ENCODE measurements at regions not wholly inside any gene's neighbourhood (a gene's known extent, or its start where the extent isn't known, plus 50 kb on each side); places are given as distances from the start of the nearest gene placed in this dataset.

GRCh38 chr6:12395898-12396297 is 105.7 kb downstream of the EDN1 start:
- peaks cover 15% of the 10 kb centered on the region for H3K4me1 Mint-ChIP-seq
- no peaks in the 10 kb centered on the region for H3K36me3 Mint-ChIP-seq (ENCODE audit: low read depth)
- peaks cover 5% of the 10 kb centered on the region for H3K27me3 Mint-ChIP-seq (ENCODE audit: low read depth, poor library complexity)
- H3K4me3 Mint-ChIP-seq: no peak overlapping the region
- peaks cover 9% of the 10 kb centered on the region for H3K9me3 Mint-ChIP-seq
- H3K27ac Mint-ChIP-seq: no peak overlapping the region
- TF ChIP-seq, protein P1, sequence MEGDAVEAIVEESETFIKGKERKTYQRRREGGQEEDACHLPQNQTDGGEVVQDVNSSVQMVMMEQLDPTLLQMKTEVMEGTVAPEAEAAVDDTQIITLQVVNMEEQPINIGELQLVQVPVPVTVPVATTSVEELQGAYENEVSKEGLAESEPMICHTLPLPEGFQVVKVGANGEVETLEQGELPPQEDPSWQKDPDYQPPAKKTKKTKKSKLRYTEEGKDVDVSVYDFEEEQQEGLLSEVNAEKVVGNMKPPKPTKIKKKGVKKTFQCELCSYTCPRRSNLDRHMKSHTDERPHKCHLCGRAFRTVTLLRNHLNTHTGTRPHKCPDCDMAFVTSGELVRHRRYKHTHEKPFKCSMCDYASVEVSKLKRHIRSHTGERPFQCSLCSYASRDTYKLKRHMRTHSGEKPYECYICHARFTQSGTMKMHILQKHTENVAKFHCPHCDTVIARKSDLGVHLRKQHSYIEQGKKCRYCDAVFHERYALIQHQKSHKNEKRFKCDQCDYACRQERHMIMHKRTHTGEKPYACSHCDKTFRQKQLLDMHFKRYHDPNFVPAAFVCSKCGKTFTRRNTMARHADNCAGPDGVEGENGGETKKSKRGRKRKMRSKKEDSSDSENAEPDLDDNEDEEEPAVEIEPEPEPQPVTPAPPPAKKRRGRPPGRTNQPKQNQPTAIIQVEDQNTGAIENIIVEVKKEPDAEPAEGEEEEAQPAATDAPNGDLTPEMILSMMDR (IDR thresholded peaks at IDR 0.05): no peak
- DNase-seq: no peak

DNA sequence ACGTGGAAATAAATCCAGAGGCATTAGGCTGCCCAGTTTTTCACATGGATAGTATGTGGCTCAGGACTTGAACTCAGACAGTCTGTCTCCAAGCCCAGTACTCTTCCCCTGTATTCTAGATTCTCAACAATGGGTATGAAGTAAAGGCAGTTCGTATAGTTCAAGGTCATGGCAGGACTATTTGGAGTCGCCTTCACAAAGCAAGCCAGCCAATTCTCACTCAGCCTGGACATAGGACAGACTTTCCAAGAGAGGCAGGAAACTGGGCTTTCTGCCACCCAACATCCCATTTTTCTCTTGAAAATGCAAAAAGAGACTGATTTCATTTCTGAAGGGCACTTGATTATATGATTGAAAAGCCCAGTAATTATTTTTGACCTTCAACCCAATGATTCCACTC is 111.0 kb downstream of the EDN1 start:
- Mint-ChIP-seq H3K27ac (no peak overlapping the region), H3K36me3 (ENCODE audit: low read depth) (no peaks in the 10 kb centered on the region), H3K9me3 (peaks cover 9% of the 10 kb centered on the region), H3K4me3 (no peak overlapping the region), H3K27me3 (ENCODE audit: low read depth, poor library complexity) (peaks cover 5% of the 10 kb centered on the region), H3K4me1 (no peaks in the 10 kb centered on the region)
- no peak for DNase-seq
- TF ChIP-seq, protein P1 (IDR thresholded peaks at IDR 0.05): no peak

DNA sequence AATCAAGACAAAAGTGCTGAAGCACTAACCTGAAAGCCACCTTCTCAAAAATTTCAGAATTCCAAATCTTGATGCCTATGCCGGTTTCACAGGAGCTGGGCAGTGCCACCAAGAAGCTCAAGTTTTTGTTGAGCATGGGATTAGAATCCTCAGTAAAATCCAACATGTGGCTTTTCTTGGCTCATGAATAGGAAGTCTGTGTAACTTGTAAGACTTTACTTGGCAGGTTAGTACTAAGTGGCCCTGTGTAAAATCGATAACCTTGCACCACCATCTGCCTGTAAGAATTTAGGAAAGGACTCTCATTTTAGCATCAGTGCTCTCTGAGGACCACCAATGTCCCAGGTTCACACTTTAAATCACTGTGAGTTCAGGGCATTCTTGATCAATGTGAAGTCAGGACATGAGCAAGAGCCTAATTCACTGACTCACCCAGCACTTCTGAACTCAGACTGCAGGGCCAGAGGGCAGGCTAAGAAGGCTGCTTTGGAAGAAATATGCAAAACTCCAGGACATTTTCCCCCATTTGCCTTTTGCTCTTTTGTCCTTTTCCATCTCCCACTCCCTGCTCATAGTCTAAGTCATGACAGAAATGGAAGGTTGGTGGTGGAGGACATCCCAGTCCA is 113.2 kb downstream of the EDN1 start:
- Mint-ChIP-seq H3K27me3 (ENCODE audit: low read depth, poor library complexity) (peaks cover 5% of the 10 kb centered on the region), H3K4me3 (no peak overlapping the region), H3K4me1 (no peaks in the 10 kb centered on the region), H3K36me3 (ENCODE audit: low read depth) (no peaks in the 10 kb centered on the region), H3K9me3 (peaks cover 9% of the 10 kb centered on the region), H3K27ac (no peak overlapping the region)
- no peak for DNase-seq
- TF ChIP-seq, protein P1 (IDR thresholded peaks at IDR 0.05): no peak

GRCh38 chr6:12403947-12404647 is 113.9 kb downstream of the EDN1 start:
- Mint-ChIP-seq H3K36me3 (ENCODE audit: low read depth) (no peaks in the 10 kb centered on the region), H3K4me1 (no peaks in the 10 kb centered on the region), H3K27ac (no peak overlapping the region), H3K4me3 (no peak overlapping the region), H3K27me3 (ENCODE audit: low read depth, poor library complexity) (no peaks in the 10 kb centered on the region), H3K9me3 (peaks cover 6% of the 10 kb centered on the region)
- DNase-seq: no peak
- TF ChIP-seq, protein P1 (IDR thresholded peaks at IDR 0.05): no peak

- H3K27me3 Mint-ChIP-seq (ENCODE audit: low read depth, poor library complexity): no peaks in the 10 kb centered on the region
- H3K36me3 Mint-ChIP-seq (ENCODE audit: low read depth): no peaks in the 10 kb centered on the region
- H3K9me3 Mint-ChIP-seq: peaks cover 2% of the 10 kb centered on the region
- TF ChIP-seq, protein P1 (IDR thresholded peaks at IDR 0.05): no peak
- H3K4me1 Mint-ChIP-seq: no peaks in the 10 kb centered on the region
- no peak overlapping the region for H3K4me3 Mint-ChIP-seq
- DNase-seq: no peak
- no peak overlapping the region for H3K27ac Mint-ChIP-seq
These were observed 114.5 kb downstream of the EDN1 start for GRCh38 chr6:12404651-12405050.

DNA sequence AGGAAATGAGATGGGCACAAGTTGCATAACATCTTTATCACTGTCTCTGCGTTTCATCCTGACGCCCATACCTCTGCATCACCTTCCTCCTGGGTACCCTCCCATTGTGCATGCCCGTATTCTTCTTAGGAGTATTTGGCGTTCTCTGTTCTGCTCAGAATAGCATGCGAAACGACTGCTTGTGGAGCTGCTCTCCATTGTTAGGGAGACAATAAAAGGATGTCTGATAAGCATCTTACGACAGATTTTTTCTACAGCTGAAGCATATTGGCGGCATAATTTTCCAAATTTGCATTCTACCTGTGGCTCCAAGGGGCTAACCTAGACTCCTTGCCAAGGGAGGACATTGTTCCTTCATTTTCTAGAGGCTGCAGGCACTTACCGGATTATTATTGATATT is 118.6 kb downstream of the EDN1 start:
- Mint-ChIP-seq H3K27me3 (ENCODE audit: low read depth, poor library complexity) (peaks cover 6% of the 10 kb centered on the region), H3K4me1 (no peaks in the 10 kb centered on the region), H3K4me3 (no peak overlapping the region), H3K9me3 (no peaks in the 10 kb centered on the region), H3K36me3 (ENCODE audit: low read depth) (no peaks in the 10 kb centered on the region), H3K27ac (no peak overlapping the region)
- no peak for DNase-seq
- TF ChIP-seq, protein P1 (IDR thresholded peaks at IDR 0.05): no peak

Measured in nephron progenitor cell (in vitro differentiated cells).